HEK293T (cell line): ENCODE measurements at regions not wholly inside any gene's neighbourhood (a gene's known extent, or its start where the extent isn't known, plus 50 kb on each side); places are given as distances from the start of the nearest gene placed in this dataset.

Source experiments
- CTCF ChIA-PET: fragments of 350-600 bp; formaldehyde crosslinking; extraction: SDS; loops from one replicate; lab custom pipeline; 2021; ENCODE audit warnings: antibody characterized with exemption, inconsistent platforms; lab: Yijun Ruan, JAX
- POLR2A ChIA-PET: fragments of 350-600 bp; formaldehyde crosslinking; extraction: SDS; loops from one replicate; lab custom pipeline; 2020; ENCODE audit warnings: antibody characterized with exemption, inconsistent platforms; lab: Yijun Ruan, JAX
- DNase-seq: peaks from one replicate; pipeline ENCODE4 v3.0.0; 2012; ENCODE audit warnings: mixed read lengths; ENCODE audit errors: extremely low spot score
- ARNT ChIP-seq: fragments of 450-650 bp; IDR thresholded peaks from 2 replicates; pipeline ENCODE4 v1.6.1; 2017; ENCODE audit warnings: mild to moderate bottlenecking
- BHLHE40 ChIP-seq: fragments of 450-650 bp; IDR thresholded peaks from 2 replicates; pipeline ENCODE4 v1.6.1; 2016; ENCODE audit warnings: mild to moderate bottlenecking, moderate library complexity, borderline replicate concordance
- CTBP1 ChIP-seq: fragments of 450-650 bp; IDR thresholded peaks from 2 replicates; pipeline ENCODE4 v1.6.1; 2016; ENCODE audit warnings: borderline replicate concordance
- ELF4 ChIP-seq: fragments of 450-650 bp; IDR thresholded peaks from 2 replicates; pipeline ENCODE4 v1.6.1; 2017; ENCODE audit warnings: antibody characterized with exemption
- FOXA1 ChIP-seq: fragments of 450-650 bp; IDR thresholded peaks from 2 replicates; pipeline ENCODE4 v1.6.1; 2016; ENCODE audit warnings: mild to moderate bottlenecking
- FOXK2 ChIP-seq: fragments of 450-650 bp; IDR thresholded peaks from 2 replicates; pipeline ENCODE4 v1.6.1; 2016; ENCODE audit warnings: mild to moderate bottlenecking
- FOXM1 ChIP-seq: fragments of 450-650 bp; IDR thresholded peaks from 2 replicates; pipeline ENCODE4 v1.6.1; 2017; ENCODE audit warnings: mild to moderate bottlenecking, borderline replicate concordance
- HDGF ChIP-seq: fragments of 450-650 bp; IDR thresholded peaks from 2 replicates; pipeline ENCODE4 v1.6.1; 2017; ENCODE audit warnings: antibody characterized with exemption, borderline replicate concordance
- L3MBTL2 ChIP-seq: fragments of 450-650 bp; conservative IDR thresholded peaks from 2 replicates; pipeline ENCODE4 v1.6.1; 2016; ENCODE audit warnings: mild to moderate bottlenecking
- LEF1 ChIP-seq: fragments of 450-650 bp; IDR thresholded peaks from 2 replicates; pipeline ENCODE4 v1.6.1; 2017; ENCODE audit warnings: mild to moderate bottlenecking, borderline replicate concordance
- NFRKB ChIP-seq: fragments of 450-650 bp; IDR thresholded peaks from 2 replicates; pipeline ENCODE4 v1.6.1; 2016; ENCODE audit warnings: mild to moderate bottlenecking, moderate library complexity
- PKNOX1 ChIP-seq: fragments of 450-650 bp; IDR thresholded peaks from 2 replicates; pipeline ENCODE4 v1.6.1; 2016
- SP1 ChIP-seq: fragments of 450-650 bp; IDR thresholded peaks from 2 replicates; pipeline ENCODE4 v1.6.1; 2017
- SUZ12 ChIP-seq: fragments of 450-650 bp; IDR thresholded peaks from 2 replicates; pipeline ENCODE4 v1.6.1; 2016; ENCODE audit warnings: mild to moderate bottlenecking
- TARDBP ChIP-seq: fragments of 450-650 bp; IDR thresholded peaks from 2 replicates; pipeline ENCODE4 v1.6.1; 2016
- ZNF384 ChIP-seq: fragments of 450-650 bp; IDR thresholded peaks from 2 replicates; pipeline ENCODE4 v1.6.1; 2016

DNA sequence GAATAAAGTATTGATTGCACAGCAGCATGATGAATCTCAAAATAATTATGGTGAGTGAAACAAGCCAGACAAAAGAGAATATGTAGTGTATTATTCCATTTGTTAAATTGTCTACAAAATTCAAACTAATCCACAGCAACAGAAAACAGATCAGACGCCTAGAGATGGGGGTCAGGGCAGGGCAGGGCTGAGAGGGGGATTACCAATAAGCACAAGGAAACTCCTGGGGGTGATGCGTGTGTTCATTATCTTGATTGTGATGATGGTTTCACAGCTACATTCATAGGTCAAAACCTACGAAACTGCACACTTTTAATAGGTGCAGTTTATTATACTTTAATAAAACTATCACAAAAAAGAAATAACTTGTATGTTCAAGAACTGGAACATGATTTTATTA lies 132.7 kb upstream of the CDK6 start:
- CTCF ChIA-PET = interaction anchor here (0.6 kb wide), 1 partner anchor 84 kb away, joined by 4 read pairs; no protein-coding TSS in a partner anchor
- TF ChIP-seq FOXK2 (no peak), L3MBTL2 (no peak), ELF4 (no peak), SUZ12 (no peak), BHLHE40 (no peak), HDGF (no peak), SP1 (no peak), NFRKB (no peak), ZNF384 (no peak)
- POLR2A ChIA-PET = no interaction called here
- DNase-seq = no peak

GRCh38 chr7:92968502-92968901 lies 132.1 kb upstream of the CDK6 start:
- ChIA-PET POLR2A (no interaction called here), CTCF (no interaction called here)
- no peak for DNase-seq
- TF ChIP-seq BHLHE40 = no peak
- no peak for TF ChIP-seq NFRKB
- TF ChIP-seq FOXA1 = no peak

- ChIA-PET POLR2A (no interaction called here), CTCF (no interaction called here)
- DNase-seq = no peak
- TF ChIP-seq ARNT = no peak
- no peak for TF ChIP-seq L3MBTL2
- TF ChIP-seq ZNF384 = no peak
- no peak for TF ChIP-seq FOXA1
- TF ChIP-seq ELF4 = no peak
- TF ChIP-seq LEF1 = no peak
- TF ChIP-seq HDGF = no peak
- TF ChIP-seq CTBP1 = no peak
- no peak for TF ChIP-seq PKNOX1
- no peak for TF ChIP-seq TARDBP
- no peak for TF ChIP-seq SP1
These were observed 130.9 kb upstream of the CDK6 start for GRCh38 chr7:92967238-92967637.

- DNase-seq = no peak
- POLR2A ChIA-PET = no interaction called here
- TF ChIP-seq BHLHE40 (no peak), FOXA1 (no peak), ELF4 (no peak)
- CTCF ChIA-PET = no interaction called here
These were observed 127.8 kb upstream of the CDK6 start for GRCh38 chr7:92964141-92964540.

DNA sequence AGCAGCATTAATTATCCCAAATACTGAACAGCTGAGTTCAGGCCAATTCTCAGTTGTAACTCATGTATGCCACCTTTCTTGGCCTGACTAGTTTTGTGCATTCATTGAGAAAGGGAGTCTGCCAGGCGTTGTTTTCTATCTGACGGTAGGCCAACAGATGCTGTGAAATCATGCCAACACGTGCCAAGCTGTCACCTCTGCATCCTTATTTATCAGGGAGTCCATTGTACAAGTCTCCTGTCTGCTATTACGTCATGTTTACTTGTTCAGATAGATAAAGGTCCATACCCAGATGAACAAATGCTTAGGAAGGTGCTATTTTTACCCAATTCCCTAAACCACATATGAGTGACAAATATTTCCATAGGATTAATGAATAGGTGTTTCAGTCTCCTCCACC lies 127.2 kb upstream of the CDK6 start:
- no peak for DNase-seq
- no peak for TF ChIP-seq FOXM1
- TF ChIP-seq L3MBTL2 = no peak
- POLR2A ChIA-PET = no interaction called here
- CTCF ChIA-PET = no interaction called here

DNA sequence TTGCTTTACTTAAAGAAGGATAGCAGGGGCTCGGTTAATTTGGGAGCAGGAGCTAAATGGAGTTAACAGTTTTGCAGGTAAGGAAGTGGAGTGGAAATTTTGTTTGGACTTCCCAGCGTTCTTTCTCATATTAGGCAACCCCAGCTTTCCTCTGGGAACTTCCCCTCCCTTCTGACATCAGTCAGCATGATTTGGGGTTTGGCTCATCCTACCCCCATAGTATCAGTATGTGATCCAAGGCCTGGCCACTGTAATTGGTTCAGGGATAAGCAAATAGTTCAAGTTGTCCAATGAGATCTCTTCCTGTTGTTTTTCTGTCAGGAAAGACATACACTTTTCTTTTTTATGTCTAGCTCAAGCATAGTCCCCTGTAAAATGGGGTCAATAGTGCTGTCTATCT lies 125.6 kb upstream of the CDK6 start:
- CTCF ChIA-PET = no interaction called here
- TF ChIP-seq CTBP1 (no peak), HDGF (no peak), ARNT (no peak), FOXK2 (no peak), LEF1 (no peak), ZNF384 (no peak)
- no peak for DNase-seq
- POLR2A ChIA-PET = interaction anchor here (1.5 kb wide), 1 partner anchor 35 kb away, joined by 3 read pairs; no protein-coding TSS in a partner anchor

GRCh38 chr7:92956575-92956974 lies 120.2 kb upstream of the CDK6 start:
- DNase-seq = no peak
- ChIA-PET POLR2A (no interaction called here), CTCF (no interaction called here)
- TF ChIP-seq FOXK2 = no peak
- TF ChIP-seq SUZ12 = no peak
- no peak for TF ChIP-seq ARNT
- no peak for TF ChIP-seq CTBP1
- no peak for TF ChIP-seq ZNF384
- no peak for TF ChIP-seq NFRKB
- no peak for TF ChIP-seq SP1
- TF ChIP-seq BHLHE40 = no peak
- no peak for TF ChIP-seq PKNOX1
- no peak for TF ChIP-seq L3MBTL2
- TF ChIP-seq TARDBP = no peak
- no peak for TF ChIP-seq ELF4
- TF ChIP-seq FOXA1 = no peak

DNA sequence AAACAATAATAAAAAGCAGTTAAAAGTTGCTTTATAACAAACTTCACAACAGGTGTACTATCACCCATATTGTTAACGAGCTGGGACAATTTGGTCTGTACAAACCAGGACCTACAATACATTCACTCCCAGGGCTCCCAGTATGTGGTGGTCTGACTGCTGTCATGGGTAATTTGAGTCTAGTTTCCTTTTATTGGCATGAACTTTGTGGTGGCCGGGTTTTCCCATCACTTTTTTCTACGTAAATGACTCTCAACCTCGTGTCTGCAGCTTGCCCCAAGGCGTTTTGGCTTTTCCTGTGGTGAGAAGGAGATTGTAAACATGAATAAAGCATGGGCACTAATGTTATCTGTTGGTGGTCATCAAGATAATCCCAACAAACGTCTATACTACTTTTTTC lies 118.7 kb upstream of the CDK6 start:
- DNase-seq = peak; percentile 6
- CTCF ChIA-PET = no interaction called here
- no peak for TF ChIP-seq BHLHE40
- TF ChIP-seq L3MBTL2 = no peak
- no peak for TF ChIP-seq PKNOX1
- TF ChIP-seq ELF4 = no peak
- TF ChIP-seq NFRKB = no peak
- no peak for TF ChIP-seq SP1
- no peak for TF ChIP-seq HDGF
- TF ChIP-seq ARNT = no peak
- TF ChIP-seq FOXA1 = no peak
- TF ChIP-seq CTBP1 = no peak
- POLR2A ChIA-PET = no interaction called here
